Spleen (tissue), 11 donors: ENCODE measurements at regions not wholly inside any gene's neighbourhood (a gene's known extent, or its start where the extent isn't known, plus 50 kb on each side); places are given as distances from the start of the nearest gene placed in this dataset.
"Not testable (repeated sequence)": the region's sequence is repeated elsewhere in the genome, so short reads cannot be mapped to it uniquely, and the experiment has no call there.

Experiments
- DNase-seq: peaks from one replicate; pipeline ENCODE4 v3.0.0-alpha.2; 2020
- H3K27ac ChIP-seq, 8 donors: fragments of 200-600 bp; sonication (generic) in 7 of 8; 1 replicate in 4 of 8; 2 replicates in 4 of 8; pipeline versions ENCODE4 v1.5.0 to v1.8.0; 2016 to 2021; ENCODE audit warnings: inconsistent platforms in 4 of 8, mild to moderate bottlenecking in 4 of 8, moderate library complexity in 1 of 8
- H3K27me3 ChIP-seq, 7 donors: fragments of 200-600 bp; sonication (generic) in 6 of 7; replicated peaks in 1 of 7; 1 replicate in 4 of 7; 2 replicates in 3 of 7; pipeline versions ENCODE4 v1.5.0 to v1.8.0; 2016 to 2021; ENCODE audit warnings: inconsistent platforms in 3 of 7, mild to moderate bottlenecking in 1 of 7
- H3K36me3 ChIP-seq, 6 donors: fragments of 200-600 bp; sonication (generic) in 5 of 6; 1 replicate in 4 of 6; 2 replicates in 2 of 6; pipeline versions ENCODE4 v1.5.0 to v1.8.0; 2016 to 2021; ENCODE audit warnings: inconsistent platforms in 2 of 6
- H3K4me1 ChIP-seq, 6 donors: fragments of 200-600 bp; sonication (generic) in 5 of 6; 1 replicate in 3 of 6; 2 replicates in 3 of 6; pipeline versions ENCODE4 v1.5.0 to v1.8.0; 2016 to 2021; ENCODE audit warnings: inconsistent platforms in 3 of 6
- H3K4me3 ChIP-seq, 8 donors: fragments of 200-600 bp; sonication (generic) in 7 of 8; 1 replicate in 4 of 8; 2 replicates in 4 of 8; pipeline versions ENCODE4 v1.5.0 to v1.8.0; 2016 to 2021; ENCODE audit warnings: inconsistent platforms in 4 of 8, mild to moderate bottlenecking in 4 of 8, moderate library complexity in 2 of 8
- H3K9me3 ChIP-seq, 8 donors: fragments of 200-600 bp; sonication (generic) in 7 of 8; 1 replicate in 4 of 8; 2 replicates in 4 of 8; pipeline versions ENCODE4 v1.5.0 to v1.8.0; 2016 to 2021; ENCODE audit warnings: inconsistent platforms in 4 of 8
- WGBS, 5 donors: extraction: QIAGEN DNeasy Blood & Tissue Kit in 3 of 5; methylation state at CpG; one replicate each; pipeline versions ENCODE4 v1.1.5 to v1.1.7; 2013 to 2018; 5-methylcytosine and 5-hydroxymethylcytosine counted together
- intact Hi-C: fragments of 100-400 bp; cut with DNase I; formaldehyde crosslinking; loops from one replicate; pipeline ENCODE4 v1.15.0; 2023; ENCODE audit warnings: low total_unique reads
- donor health status: healthy with polysubstance abuse.
- donor health status: DM: no; HTN: no; CAD: no; lungs with moderate emphysema.
- donor health status: DM: no; HTN: no; CAD: no.
- donor health status: Bipolar disorder and iron deficiency.
- donor health status: healthy.
- donor health status: DM: no; HTN: no; CAD: no.
- donor health status: DM: yes; HTN: yes; CAD: no.

DNA sequence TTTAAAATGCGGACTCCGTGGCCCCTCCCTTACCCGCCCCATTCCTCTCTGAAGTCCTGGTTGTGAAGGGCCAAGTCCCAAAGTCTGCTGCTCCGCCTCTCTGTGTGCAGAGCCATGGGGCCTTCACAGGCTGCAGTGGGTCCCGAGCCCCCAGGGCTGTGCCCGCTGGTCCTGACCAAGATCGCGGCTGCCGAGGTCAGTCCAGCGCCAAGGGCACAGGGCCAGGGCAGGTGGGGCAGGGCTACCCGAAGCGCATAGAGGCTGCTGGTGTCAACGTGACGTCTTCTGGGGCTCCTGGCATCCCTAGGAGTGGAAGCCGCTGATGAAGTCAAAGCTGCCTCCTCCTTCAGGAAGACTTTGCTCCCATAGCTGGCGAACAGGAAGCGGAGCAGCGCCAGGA lies 858.8 kb downstream of the TUBA3C start:
- H3K27ac ChIP-seq, H3K36me3 ChIP-seq, H3K4me1 ChIP-seq, H3K4me3 ChIP-seq, H3K27me3 ChIP-seq, intact Hi-C loops, DNase-seq: not testable (repeated sequence)
- peaks cover 0 to 14% (median 0%) of the 10 kb centered on the region in 8 donors for H3K9me3 ChIP-seq
- 76 to 85% (median 80%) methylated on average over 3 to 16 of the region's 18 CpGs for whole genome bisulfite sequencing, 5 donors

- DNase-seq, H3K27me3 ChIP-seq, H3K36me3 ChIP-seq, H3K4me3 ChIP-seq, H3K4me1 ChIP-seq, H3K27ac ChIP-seq, intact Hi-C loops: not testable (repeated sequence)
- H3K9me3 ChIP-seq = peaks cover 0 to 25% (median 0%) of the 10 kb centered on the region in 8 donors
Observed at GRCh38 chr13:18319653-18320052, 862.0 kb downstream of the TUBA3C start.

- H3K27me3 ChIP-seq, H3K4me3 ChIP-seq, intact Hi-C loops, H3K36me3 ChIP-seq, H3K27ac ChIP-seq, H3K4me1 ChIP-seq, DNase-seq: not testable (repeated sequence)
- WGBS, 5 donors = 62 to 76% (median 67%) methylated on average over 6 of the region's 6 CpGs
- peaks cover 0 to 31% (median 0%) of the 10 kb centered on the region in 8 donors for H3K9me3 ChIP-seq
Observed at GRCh38 chr13:18303240-18303813, 878.3 kb downstream of the TUBA3C start.

GRCh38 chr13:18300968-18301367 lies 880.7 kb downstream of the TUBA3C start:
- DNase-seq, H3K4me3 ChIP-seq, intact Hi-C loops, H3K27me3 ChIP-seq, H3K4me1 ChIP-seq, H3K27ac ChIP-seq, H3K36me3 ChIP-seq: not testable (repeated sequence)
- WGBS, 5 donors = 40 to 67% (median 51%) methylated on average over 1 of the region's 1 CpG; no CpG with 5 or more reads in 1 of the 5 donors
- peaks cover 0 to 28% (median 0%) of the 10 kb centered on the region in 8 donors for H3K9me3 ChIP-seq

DNA sequence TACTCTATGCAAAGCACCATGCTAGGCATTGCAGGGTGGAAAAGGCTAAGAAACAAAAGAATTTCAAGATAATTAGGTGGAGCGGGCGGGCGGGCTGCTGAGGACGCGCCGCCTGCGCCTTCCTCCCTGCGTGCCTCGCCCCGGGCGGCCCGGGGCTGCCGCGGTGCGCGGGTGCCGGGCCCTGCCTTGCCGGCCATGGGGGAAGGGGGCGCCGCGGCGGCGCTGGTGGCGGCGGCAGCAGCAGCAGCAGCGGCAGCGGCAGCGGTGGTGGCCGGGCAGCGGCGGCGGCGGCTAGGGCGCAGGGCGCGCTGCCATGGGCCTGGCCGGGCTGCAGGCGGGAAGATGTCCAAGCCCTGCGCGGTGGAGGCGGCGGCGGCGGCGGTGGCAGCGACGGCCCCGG lies 884.3 kb downstream of the TUBA3C start:
- H3K9me3 ChIP-seq = peaks cover 0 to 13% (median 0%) of the 10 kb centered on the region in 8 donors
- intact Hi-C loops, DNase-seq, H3K36me3 ChIP-seq, H3K27me3 ChIP-seq, H3K4me1 ChIP-seq, H3K27ac ChIP-seq, H3K4me3 ChIP-seq: not testable (repeated sequence)
- 70 to 84% (median 76%) methylated on average over 17 to 48 of the region's 48 CpGs for WGBS, 5 donors

- H3K4me1 ChIP-seq, H3K4me3 ChIP-seq, H3K27me3 ChIP-seq, DNase-seq, H3K27ac ChIP-seq, intact Hi-C loops, H3K36me3 ChIP-seq: not testable (repeated sequence)
- WGBS, 5 donors = 80 to 91% (median 85%) methylated on average over 1 to 5 of the region's 7 CpGs
- H3K9me3 ChIP-seq = peaks cover 0 to 13% (median 0%) of the 10 kb centered on the region in 8 donors
Observed at GRCh38 chr13:18296617-18297016, 885.0 kb downstream of the TUBA3C start.

DNA sequence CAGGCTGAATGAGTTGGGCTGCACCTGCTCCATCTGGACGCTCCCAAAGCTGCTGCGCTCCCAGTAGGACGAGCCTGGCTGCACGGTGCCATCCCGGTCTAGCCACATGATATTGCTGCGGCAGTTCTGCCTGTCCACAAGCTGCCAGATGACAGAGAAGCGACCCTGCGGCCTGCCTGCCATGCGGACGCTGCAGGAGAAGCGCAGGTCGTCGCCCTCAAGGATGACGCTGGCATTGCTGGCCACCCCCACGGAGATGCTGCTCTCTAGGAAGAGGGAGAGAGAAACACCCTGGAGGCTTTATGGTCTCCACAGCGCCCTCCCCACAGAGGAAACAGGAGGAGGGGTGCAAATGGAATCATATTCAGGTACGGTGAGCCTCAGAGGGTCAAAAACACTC lies 887.3 kb downstream of the TUBA3C start:
- WGBS, 5 donors = 68 to 81% (median 70%) methylated on average over 2 to 16 of the region's 17 CpGs
- intact Hi-C loops, H3K27me3 ChIP-seq: not testable (repeated sequence)

DNA sequence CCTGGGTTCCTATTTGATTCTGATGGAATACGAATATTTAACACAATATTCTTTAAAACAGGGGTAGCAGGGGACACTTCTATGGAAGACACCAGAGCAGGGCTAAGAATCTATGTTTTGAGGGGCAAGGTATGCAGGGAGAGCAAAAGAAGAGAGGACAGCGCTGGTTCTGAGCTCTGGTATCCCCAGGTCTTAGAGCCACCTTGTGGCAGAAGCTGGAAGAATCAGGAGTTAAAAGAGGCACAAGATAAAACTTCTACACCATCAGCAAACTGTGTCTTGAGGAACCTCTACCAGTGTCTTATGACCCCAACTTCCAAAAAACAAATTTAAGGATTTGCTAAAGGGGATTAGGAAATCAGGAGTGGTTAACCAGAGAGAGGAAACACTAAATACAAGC lies 894.8 kb downstream of the TUBA3C start:
- WGBS, 5 donors = 20 to 50% (median 27%) methylated on average over 1 to 2 of the region's 2 CpGs
- H3K4me3 ChIP-seq, intact Hi-C loops: not testable (repeated sequence)

More for the DNA sequence above, 887.3 kb downstream of the TUBA3C start:
- not testable (repeated sequence) for H3K27ac ChIP-seq, H3K4me3 ChIP-seq, H3K4me1 ChIP-seq, DNase-seq, H3K36me3 ChIP-seq
- H3K9me3 ChIP-seq = peaks cover 0 to 13% (median 0%) of the 10 kb centered on the region in 8 donors

DNA sequence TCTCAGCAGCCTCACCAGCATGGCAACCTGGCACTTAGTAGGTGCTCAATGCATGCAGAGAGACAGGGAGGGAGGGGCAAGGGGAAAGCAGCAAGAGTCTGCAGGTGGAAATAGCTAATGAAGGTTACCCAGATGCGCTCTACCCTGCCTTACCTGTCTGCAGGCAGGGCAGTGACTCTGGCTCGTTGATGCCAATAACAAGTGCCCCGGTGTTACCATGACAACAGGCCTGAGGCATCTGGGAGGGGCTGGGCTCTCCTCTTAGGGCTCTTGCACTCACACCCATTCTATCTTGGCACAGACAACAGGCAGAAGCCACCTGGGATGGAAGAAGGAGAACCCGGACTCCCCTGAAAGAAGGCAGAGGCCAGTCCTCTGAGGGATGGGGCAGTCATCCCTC lies 896.0 kb downstream of the TUBA3C start:
- H3K27ac ChIP-seq, H3K4me1 ChIP-seq, intact Hi-C loops, H3K4me3 ChIP-seq, H3K9me3 ChIP-seq, H3K27me3 ChIP-seq, H3K36me3 ChIP-seq, DNase-seq: not testable (repeated sequence)
- WGBS, 5 donors = 72 to 100% (median 75%) methylated on average over 1 to 4 of the region's 4 CpGs

More for the DNA sequence above, 894.8 kb downstream of the TUBA3C start:
- not testable (repeated sequence) for H3K27me3 ChIP-seq, H3K9me3 ChIP-seq, H3K36me3 ChIP-seq, DNase-seq, H3K4me1 ChIP-seq, H3K27ac ChIP-seq

GRCh38 chr13:18284040-18284439 lies 897.6 kb downstream of the TUBA3C start:
- H3K4me1 ChIP-seq, intact Hi-C loops, DNase-seq, H3K36me3 ChIP-seq, H3K27ac ChIP-seq, H3K4me3 ChIP-seq, H3K27me3 ChIP-seq, H3K9me3 ChIP-seq: not testable (repeated sequence)
- 62 to 80% (median 68%) methylated on average over 2 to 5 of the region's 5 CpGs for WGBS, 5 donors

DNA sequence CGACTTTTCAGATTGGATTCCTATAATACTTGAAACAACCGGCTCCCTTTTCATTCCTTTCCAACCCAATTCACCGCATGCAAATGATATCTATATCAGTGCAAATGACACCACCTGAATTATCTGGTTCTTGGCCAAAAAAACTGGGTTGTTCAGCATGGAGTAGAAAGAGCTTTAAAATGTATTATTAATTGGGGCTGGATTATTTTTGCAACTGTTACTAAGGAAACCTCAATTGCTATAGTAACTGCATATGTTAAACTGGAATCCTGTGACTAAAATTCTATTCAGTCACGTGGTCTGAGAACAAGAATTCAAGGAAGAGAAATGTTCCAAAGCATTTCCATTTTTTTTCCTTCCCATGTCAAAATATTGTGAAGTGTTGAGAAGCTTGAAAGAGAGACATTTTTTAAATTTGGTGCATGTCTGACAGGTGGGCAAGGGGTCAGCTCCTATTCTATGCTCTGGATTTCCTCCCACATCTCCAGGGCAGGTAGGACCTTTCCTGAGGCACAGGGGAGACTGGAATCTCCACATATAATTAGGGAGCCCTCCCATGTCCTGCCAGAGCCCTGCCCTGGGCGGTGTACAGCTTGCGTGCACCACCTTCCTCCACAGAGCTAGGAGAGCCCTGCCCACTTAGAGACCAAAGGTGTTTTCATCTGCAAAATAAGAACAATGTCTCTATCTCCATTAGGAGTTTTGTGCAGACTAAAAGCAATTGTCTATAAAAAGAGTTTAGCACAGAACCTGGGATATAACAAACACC lies 899.6 kb downstream of the TUBA3C start:
- H3K27me3 ChIP-seq, DNase-seq, H3K4me3 ChIP-seq, H3K4me1 ChIP-seq, H3K36me3 ChIP-seq, H3K9me3 ChIP-seq, H3K27ac ChIP-seq, intact Hi-C loops: not testable (repeated sequence)
- 25 to 41% (median 32%) methylated on average over 1 to 3 of the region's 6 CpGs for WGBS, 5 donors
